Choroid plexus epithelial cell (primary cell): ENCODE measurements at regions not wholly inside any gene's neighbourhood (a gene's known extent, or its start where the extent isn't known, plus 50 kb on each side); places are given as distances from the start of the nearest gene placed in this dataset.

Experiments
- DNase-seq: peaks from one replicate; pipeline ENCODE4 v3.0.0-alpha.2; 2010; ENCODE audit warnings: low read depth
- H3K4me3 ChIP-seq: 2 replicates; pipeline ENCODE4 v1.5.1; 2011; ENCODE audit warnings: low read depth, mild to moderate bottlenecking, control low read depth, low read length, moderate library complexity
- CTCF ChIP-seq: conservative IDR thresholded peaks from 2 replicates; pipeline ENCODE4 v1.5.1; 2011; ENCODE audit warnings: low read depth, mild to moderate bottlenecking, control low read depth, inconsistent platforms, low read length, moderate library complexity

GRCh38 chrX:5417381-5417780, 811.3 kb downstream of the NLGN4X start:
- no peak for DNase-seq
- no peak overlapping the region for H3K4me3 ChIP-seq
- no peak for TF ChIP-seq CTCF

GRCh38 chrX:5415738-5416137, 812.9 kb downstream of the NLGN4X start:
- no peak for DNase-seq
- no peak overlapping the region for H3K4me3 ChIP-seq
- no peak for TF ChIP-seq CTCF

GRCh38 chrX:5409106-5409505, 819.6 kb downstream of the NLGN4X start:
- no peak overlapping the region for H3K4me3 ChIP-seq
- no peak for DNase-seq
- no peak for TF ChIP-seq CTCF

- no peak for TF ChIP-seq CTCF
- H3K4me3 ChIP-seq = no peak overlapping the region
- DNase-seq = no peak
Observed at GRCh38 chrX:5402461-5402860, 826.2 kb downstream of the NLGN4X start.

- no peak for TF ChIP-seq CTCF
- no peak for DNase-seq
- H3K4me3 ChIP-seq = no peak overlapping the region
Observed at GRCh38 chrX:5399403-5399802, 829.3 kb downstream of the NLGN4X start.

- no peak for DNase-seq
- TF ChIP-seq CTCF = no peak
- H3K4me3 ChIP-seq = no peak overlapping the region
Observed at GRCh38 chrX:5397409-5397808, 831.3 kb downstream of the NLGN4X start.

- no peak for TF ChIP-seq CTCF
- no peak for DNase-seq
- no peak overlapping the region for H3K4me3 ChIP-seq
Observed at GRCh38 chrX:5390376-5390775, 838.3 kb downstream of the NLGN4X start.
